AG04450 (cell line): ENCODE measurements at regions not wholly inside any gene's neighbourhood (a gene's known extent, or its start where the extent isn't known, plus 50 kb on each side); places are given as distances from the start of the nearest gene placed in this dataset.
"Not testable (repeated sequence)": the region's sequence is repeated elsewhere in the genome, so short reads cannot be mapped to it uniquely, and the experiment has no call there.

ENCODE experiments used
- CTCF ChIA-PET: fragments of 300-600, 350-600 bp; formaldehyde crosslinking; extraction: SDS; loops from one replicate; lab custom pipeline; 2022; ENCODE audit warnings: antibody characterized with exemption, inconsistent platforms; lab: Charles Lee
- POLR2A ChIA-PET: fragments of 350-600 bp; formaldehyde crosslinking; extraction: SDS; loops from one replicate; lab custom pipeline; 2021; ENCODE audit warnings: antibody characterized with exemption, inconsistent platforms; lab: Yijun Ruan, JAX
- DNase-seq: peaks from one replicate; pipeline ENCODE4 v3.0.0-alpha.2; 2011; ENCODE audit warnings: low read depth, low spot score
- H3K27ac ChIP-seq: one replicate; pipeline ENCODE4 v1.5.1; 2012; ENCODE audit warnings: low read depth, low read length, control low read depth
- H3K27me3 ChIP-seq: one replicate; pipeline ENCODE4 v1.6.0; 2012; ENCODE audit warnings: low read length; ENCODE audit not compliant: control insufficient read depth, insufficient read depth
- H3K4me3 ChIP-seq: 2 replicates; pipeline ENCODE4 v1.5.1; 2011; ENCODE audit warnings: mild to moderate bottlenecking, low read depth, low read length, control low read depth
- H3K9me3 ChIP-seq: 2 replicates; pipeline ENCODE4 v1.5.1; 2012; ENCODE audit warnings: low read length; ENCODE audit not compliant: control insufficient read depth, insufficient read depth

- CTCF ChIA-PET, H3K4me3 ChIP-seq, DNase-seq, H3K27me3 ChIP-seq, POLR2A ChIA-PET, H3K9me3 ChIP-seq, H3K27ac ChIP-seq: not testable (repeated sequence)
Measured at GRCh38 chr9:41352390-41352789, 163.3 kb upstream of the ZNG1F start.

- H3K27me3 ChIP-seq, POLR2A ChIA-PET, H3K4me3 ChIP-seq, H3K9me3 ChIP-seq, CTCF ChIA-PET, DNase-seq, H3K27ac ChIP-seq: not testable (repeated sequence)
Measured at GRCh38 chr9:41347893-41348292, 158.8 kb upstream of the ZNG1F start.

- H3K9me3 ChIP-seq, H3K4me3 ChIP-seq, DNase-seq, H3K27me3 ChIP-seq, CTCF ChIA-PET, H3K27ac ChIP-seq, POLR2A ChIA-PET: not testable (repeated sequence)
Measured at GRCh38 chr9:41332562-41332961, 143.4 kb upstream of the ZNG1F start.

- H3K27me3 ChIP-seq, DNase-seq, CTCF ChIA-PET, H3K27ac ChIP-seq, H3K4me3 ChIP-seq, H3K9me3 ChIP-seq, POLR2A ChIA-PET: not testable (repeated sequence)
Measured at GRCh38 chr9:41321277-41321676, 132.2 kb upstream of the ZNG1F start.

GRCh38 chr9:41308953-41309352, 119.8 kb upstream of the ZNG1F start:
- POLR2A ChIA-PET, DNase-seq, H3K4me3 ChIP-seq, CTCF ChIA-PET, H3K27me3 ChIP-seq, H3K9me3 ChIP-seq, H3K27ac ChIP-seq: not testable (repeated sequence)

- H3K27ac ChIP-seq, CTCF ChIA-PET, DNase-seq, H3K27me3 ChIP-seq, POLR2A ChIA-PET, H3K9me3 ChIP-seq, H3K4me3 ChIP-seq: not testable (repeated sequence)
Measured at GRCh38 chr9:41285744-41286143, 96.6 kb upstream of the ZNG1F start.

- H3K27me3 ChIP-seq, CTCF ChIA-PET, DNase-seq, H3K4me3 ChIP-seq, H3K9me3 ChIP-seq, POLR2A ChIA-PET, H3K27ac ChIP-seq: not testable (repeated sequence)
Measured at GRCh38 chr9:41280299-41281238, 91.5 kb upstream of the ZNG1F start.

- CTCF ChIA-PET, POLR2A ChIA-PET, H3K27me3 ChIP-seq, DNase-seq, H3K4me3 ChIP-seq, H3K9me3 ChIP-seq, H3K27ac ChIP-seq: not testable (repeated sequence)
Measured at GRCh38 chr9:41279437-41279836, 90.3 kb upstream of the ZNG1F start.

- H3K27ac ChIP-seq, H3K9me3 ChIP-seq, H3K27me3 ChIP-seq, DNase-seq, POLR2A ChIA-PET, CTCF ChIA-PET, H3K4me3 ChIP-seq: not testable (repeated sequence)
Measured at GRCh38 chr9:41279033-41279432, 89.9 kb upstream of the ZNG1F start.

- H3K9me3 ChIP-seq, H3K27ac ChIP-seq, DNase-seq, H3K27me3 ChIP-seq, CTCF ChIA-PET, POLR2A ChIA-PET: not testable (repeated sequence)
- H3K4me3 ChIP-seq, result peak overlapping the region; percentile 53
Measured at GRCh38 chr9:41273549-41274267, 84.6 kb upstream of the ZNG1F start.

- H3K4me3 ChIP-seq, H3K9me3 ChIP-seq, CTCF ChIA-PET, H3K27me3 ChIP-seq, POLR2A ChIA-PET, DNase-seq, H3K27ac ChIP-seq: not testable (repeated sequence)
Measured at GRCh38 chr9:41272879-41273548, 83.9 kb upstream of the ZNG1F start.
